SK-N-SH treated with all-trans-retinoic acid at 6 μM for 48 hours (cell line): ENCODE measurements at regions not wholly inside any gene's neighbourhood (a gene's known extent, or its start where the extent isn't known, plus 50 kb on each side); places are given as distances from the start of the nearest gene placed in this dataset.

Experiments used
- ATAC-seq: fragments of 200-7000 bp; cut with Tn5 transposase; 3 replicates; pipeline ENCODE4 v1.9.1; 2020; ENCODE audit warnings: mild to moderate bottlenecking, moderate library complexity
- ARNTL ChIP-seq: fragments of 450-650 bp; formaldehyde crosslinking; IDR thresholded peaks from 2 replicates; pipeline ENCODE4 v1.5.0; 2020; ENCODE audit warnings: low read depth, mild to moderate bottlenecking, moderate library complexity, borderline replicate concordance
- BACH2 ChIP-seq: fragments of 250-450 bp; sonication (Bioruptor Pico); IDR thresholded peaks from 2 replicates; pipeline ENCODE4 v1.9.0; 2021; ENCODE audit warnings: mild to moderate bottlenecking, borderline replicate concordance
- CSDC2 ChIP-seq: fragments of 250-450 bp; sonication (Bioruptor Pico); IDR thresholded peaks from 2 replicates; pipeline ENCODE4 v1.5.0; 2020; ENCODE audit warnings: mild to moderate bottlenecking, moderate library complexity
- ESRRG ChIP-seq: fragments of 250-450 bp; sonication (Bioruptor Pico); IDR thresholded peaks from 2 replicates; pipeline ENCODE4 v1.6.1; 2021; ENCODE audit warnings: mild to moderate bottlenecking
- GLIS3 ChIP-seq: fragments of 250-450 bp; sonication (Bioruptor Pico); IDR thresholded peaks from 2 replicates; pipeline ENCODE4 v1.5.0; 2020; ENCODE audit warnings: mild to moderate bottlenecking, moderate library complexity
- ISL1 ChIP-seq: fragments of 250-450 bp; sonication (Bioruptor Pico); IDR thresholded peaks from 2 replicates; pipeline ENCODE4 v2.1.2; 2022; ENCODE audit warnings: mild to moderate bottlenecking, moderate library complexity
- OSR1 ChIP-seq: fragments of 250-450 bp; sonication (Bioruptor Pico); IDR thresholded peaks from 2 replicates; pipeline ENCODE4 v1.8.0; 2022; ENCODE audit warnings: moderate library complexity, mild to moderate bottlenecking, inconsistent platforms
- RARB ChIP-seq: fragments of 250-450 bp; sonication (Bioruptor Pico); IDR thresholded peaks from 2 replicates; pipeline ENCODE4 v1.8.0; 2021; ENCODE audit warnings: mild to moderate bottlenecking, moderate library complexity
- TCF4 ChIP-seq: fragments of 250-450 bp; sonication (Bioruptor Pico); IDR thresholded peaks from 2 replicates; pipeline ENCODE4 v1.8.0; 2021; ENCODE audit warnings: mild to moderate bottlenecking, moderate library complexity, borderline replicate concordance
- ZFP3 ChIP-seq: fragments of 250-450 bp; sonication (Bioruptor Pico); IDR thresholded peaks from 2 replicates; pipeline ENCODE4 v1.5.0; 2020; ENCODE audit warnings: mild to moderate bottlenecking, moderate library complexity
- ZNF565 ChIP-seq: fragments of 450-650 bp; formaldehyde crosslinking; conservative IDR thresholded peaks from 2 replicates; pipeline ENCODE4 v1.5.0; 2020; ENCODE audit warnings: low read depth, mild to moderate bottlenecking, moderate library complexity
- ZNF70 ChIP-seq: fragments of 450-650 bp; formaldehyde crosslinking; IDR thresholded peaks from 2 replicates; pipeline ENCODE4 v1.5.0; 2020; ENCODE audit warnings: mild to moderate bottlenecking, moderate library complexity
- ZNF8 ChIP-seq: fragments of 450-650 bp; formaldehyde crosslinking; IDR thresholded peaks from 2 replicates; pipeline ENCODE4 v1.5.0; 2020; ENCODE audit warnings: mild to moderate bottlenecking, moderate library complexity
- TF ChIP-seq, protein P1 (sequence below): fragments of 250-450 bp; sonication (Bioruptor Pico); IDR thresholded peaks from 2 replicates; pipeline ENCODE4 v1.8.0; 2020; ENCODE audit warnings: mild to moderate bottlenecking, moderate library complexity, borderline replicate concordance
- TF ChIP-seq, protein P2 (sequence below): fragments of 250-450 bp; sonication (Bioruptor Pico); IDR thresholded peaks from 2 replicates; pipeline ENCODE4 v1.8.0; 2021; ENCODE audit warnings: low read depth, mild to moderate bottlenecking, moderate library complexity, borderline replicate concordance
- TF ChIP-seq, protein P3 (sequence below): fragments of 250-450 bp; sonication (Bioruptor Pico); IDR thresholded peaks from 2 replicates; pipeline ENCODE4 v1.5.0; 2020; ENCODE audit warnings: mild to moderate bottlenecking, moderate library complexity
- TF ChIP-seq, protein P4 (sequence below): fragments of 250-450 bp; sonication (Bioruptor Pico); IDR thresholded peaks from 2 replicates; pipeline ENCODE4 v1.5.1; 2021; ENCODE audit warnings: mild to moderate bottlenecking, moderate library complexity

DNA sequence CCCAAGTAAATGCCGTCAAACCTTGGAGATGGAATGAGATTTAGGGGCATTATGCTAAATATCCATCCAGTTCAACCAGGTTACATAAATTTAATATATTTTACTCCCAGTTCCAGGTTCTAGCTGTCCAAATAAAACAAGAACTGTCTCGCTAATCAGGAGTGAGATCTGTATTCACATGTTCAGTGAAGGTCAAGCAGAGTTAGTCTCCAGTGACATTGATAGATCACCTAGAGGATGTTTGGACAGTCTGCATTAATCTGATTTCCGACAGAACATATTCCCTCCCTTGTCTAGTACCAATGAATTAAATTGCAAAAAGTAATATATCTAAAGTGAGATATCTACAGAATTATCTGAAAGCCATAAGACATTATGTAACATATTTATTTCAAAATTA, 979.4 kb upstream of the CNTNAP5 start:
- no peak for ATAC-seq
- no peak for TF ChIP-seq BACH2
- TF ChIP-seq, protein P1, sequence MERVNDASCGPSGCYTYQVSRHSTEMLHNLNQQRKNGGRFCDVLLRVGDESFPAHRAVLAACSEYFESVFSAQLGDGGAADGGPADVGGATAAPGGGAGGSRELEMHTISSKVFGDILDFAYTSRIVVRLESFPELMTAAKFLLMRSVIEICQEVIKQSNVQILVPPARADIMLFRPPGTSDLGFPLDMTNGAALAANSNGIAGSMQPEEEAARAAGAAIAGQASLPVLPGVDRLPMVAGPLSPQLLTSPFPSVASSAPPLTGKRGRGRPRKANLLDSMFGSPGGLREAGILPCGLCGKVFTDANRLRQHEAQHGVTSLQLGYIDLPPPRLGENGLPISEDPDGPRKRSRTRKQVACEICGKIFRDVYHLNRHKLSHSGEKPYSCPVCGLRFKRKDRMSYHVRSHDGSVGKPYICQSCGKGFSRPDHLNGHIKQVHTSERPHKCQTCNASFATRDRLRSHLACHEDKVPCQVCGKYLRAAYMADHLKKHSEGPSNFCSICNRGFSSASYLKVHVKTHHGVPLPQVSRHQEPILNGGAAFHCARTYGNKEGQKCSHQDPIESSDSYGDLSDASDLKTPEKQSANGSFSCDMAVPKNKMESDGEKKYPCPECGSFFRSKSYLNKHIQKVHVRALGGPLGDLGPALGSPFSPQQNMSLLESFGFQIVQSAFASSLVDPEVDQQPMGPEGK (CRISPR knock-in tag), result no peak
- TF ChIP-seq, protein P2, sequence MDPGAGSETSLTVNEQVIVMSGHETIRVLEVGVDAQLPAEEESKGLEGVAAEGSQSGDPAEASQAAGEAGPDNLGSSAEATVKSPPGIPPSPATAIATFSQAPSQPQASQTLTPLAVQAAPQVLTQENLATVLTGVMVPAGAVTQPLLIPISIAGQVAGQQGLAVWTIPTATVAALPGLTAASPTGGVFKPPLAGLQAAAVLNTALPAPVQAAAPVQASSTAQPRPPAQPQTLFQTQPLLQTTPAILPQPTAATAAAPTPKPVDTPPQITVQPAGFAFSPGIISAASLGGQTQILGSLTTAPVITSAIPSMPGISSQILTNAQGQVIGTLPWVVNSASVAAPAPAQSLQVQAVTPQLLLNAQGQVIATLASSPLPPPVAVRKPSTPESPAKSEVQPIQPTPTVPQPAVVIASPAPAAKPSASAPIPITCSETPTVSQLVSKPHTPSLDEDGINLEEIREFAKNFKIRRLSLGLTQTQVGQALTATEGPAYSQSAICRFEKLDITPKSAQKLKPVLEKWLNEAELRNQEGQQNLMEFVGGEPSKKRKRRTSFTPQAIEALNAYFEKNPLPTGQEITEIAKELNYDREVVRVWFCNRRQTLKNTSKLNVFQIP (CRISPR knock-in tag), result no peak
- TF ChIP-seq CSDC2 (CRISPR knock-in tag), result no peak

DNA sequence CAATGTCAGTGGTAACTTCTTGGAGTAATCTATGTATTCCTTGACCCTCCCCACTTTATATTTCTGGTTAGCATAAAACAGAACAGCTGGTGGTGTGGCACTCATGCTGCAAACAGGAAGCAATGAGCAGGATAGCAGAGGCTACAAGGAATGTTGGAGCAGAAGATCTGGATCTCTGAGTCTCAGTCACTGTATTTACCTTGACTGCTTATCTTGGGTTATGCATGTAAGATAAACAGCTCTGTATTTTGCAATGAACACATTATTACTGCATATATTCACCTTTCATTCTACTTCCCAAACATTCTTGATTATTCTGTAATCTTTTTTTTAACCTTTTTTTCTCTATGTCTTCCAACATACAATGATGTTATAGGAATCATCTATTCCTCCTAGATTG, 977.9 kb upstream of the CNTNAP5 start:
- ATAC-seq, result no peak
- TF ChIP-seq ZNF565 (CRISPR knock-in tag) (no peak), OSR1 (CRISPR knock-in tag) (no peak), ZNF8 (CRISPR knock-in tag) (no peak)

DNA sequence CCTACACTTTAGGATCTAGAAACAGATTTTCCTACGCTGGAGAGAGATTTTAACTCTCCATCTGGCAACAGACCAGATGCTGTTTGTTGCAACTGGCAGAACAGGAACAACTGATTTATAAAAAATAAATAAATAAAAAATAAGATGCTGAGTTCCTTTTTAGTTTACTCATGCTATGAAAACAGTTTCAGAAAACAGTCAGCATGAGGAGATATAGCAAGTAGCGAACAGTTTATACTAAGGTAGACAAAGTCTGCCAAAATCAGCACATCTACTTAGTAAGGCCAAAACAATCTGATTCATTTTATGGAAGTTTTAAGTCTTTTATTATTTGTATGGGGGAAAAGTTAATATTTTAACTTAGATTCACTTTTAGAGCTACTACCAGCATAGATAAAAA, 974.0 kb upstream of the CNTNAP5 start:
- TF ChIP-seq ZNF8 (CRISPR knock-in tag), result no peak
- TF ChIP-seq RARB (CRISPR knock-in tag), result no peak
- TF ChIP-seq ZFP3, result no peak
- TF ChIP-seq, protein P1 (CRISPR knock-in tag), result no peak
- no peak for TF ChIP-seq TCF4 (CRISPR knock-in tag)
- TF ChIP-seq GLIS3 (CRISPR knock-in tag), result no peak
- TF ChIP-seq ZNF70 (CRISPR knock-in tag), result no peak
- no peak for TF ChIP-seq ISL1 (CRISPR knock-in tag)
- no peak for TF ChIP-seq ARNTL (CRISPR knock-in tag)
- ATAC-seq, result no peak

DNA sequence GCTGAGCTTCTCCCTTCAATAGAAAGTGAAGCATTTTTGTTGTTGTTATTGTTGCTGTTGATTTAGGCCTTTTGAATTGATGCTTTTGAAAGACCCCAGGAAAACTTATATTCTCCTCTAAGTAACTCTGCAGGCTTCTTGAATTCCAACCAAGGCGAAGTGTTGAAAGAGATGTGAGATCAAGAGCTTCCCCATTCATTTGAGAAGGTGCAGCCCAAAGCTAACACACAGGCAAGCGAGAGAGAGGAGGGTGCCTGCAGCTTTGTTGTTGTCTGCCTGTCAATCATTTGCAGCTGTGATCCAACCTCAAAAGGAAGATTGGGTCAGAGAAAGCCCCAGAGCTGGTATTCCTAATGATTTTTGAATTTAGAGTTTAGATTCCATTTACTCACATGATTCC, 963.6 kb upstream of the CNTNAP5 start:
- no peak for ATAC-seq

DNA sequence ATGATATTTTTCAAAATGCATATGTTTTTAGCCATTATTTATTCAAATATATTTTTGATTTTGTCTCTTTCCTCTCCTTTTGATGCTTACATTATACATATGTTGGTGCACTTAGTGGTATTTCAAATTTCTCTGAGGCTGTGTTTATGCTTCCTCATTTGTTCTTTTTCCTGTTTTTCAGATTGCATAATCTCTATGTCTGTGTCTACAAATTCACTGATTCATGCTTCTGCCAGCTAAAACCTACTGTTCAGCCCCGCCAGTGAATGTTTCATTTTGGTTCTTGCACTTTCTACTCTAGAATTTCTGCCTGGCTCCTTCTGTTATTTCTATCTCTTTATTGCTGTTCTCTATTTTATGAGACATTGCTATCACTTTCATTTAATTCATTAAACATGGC, 951.7 kb upstream of the CNTNAP5 start:
- TF ChIP-seq, protein P3, sequence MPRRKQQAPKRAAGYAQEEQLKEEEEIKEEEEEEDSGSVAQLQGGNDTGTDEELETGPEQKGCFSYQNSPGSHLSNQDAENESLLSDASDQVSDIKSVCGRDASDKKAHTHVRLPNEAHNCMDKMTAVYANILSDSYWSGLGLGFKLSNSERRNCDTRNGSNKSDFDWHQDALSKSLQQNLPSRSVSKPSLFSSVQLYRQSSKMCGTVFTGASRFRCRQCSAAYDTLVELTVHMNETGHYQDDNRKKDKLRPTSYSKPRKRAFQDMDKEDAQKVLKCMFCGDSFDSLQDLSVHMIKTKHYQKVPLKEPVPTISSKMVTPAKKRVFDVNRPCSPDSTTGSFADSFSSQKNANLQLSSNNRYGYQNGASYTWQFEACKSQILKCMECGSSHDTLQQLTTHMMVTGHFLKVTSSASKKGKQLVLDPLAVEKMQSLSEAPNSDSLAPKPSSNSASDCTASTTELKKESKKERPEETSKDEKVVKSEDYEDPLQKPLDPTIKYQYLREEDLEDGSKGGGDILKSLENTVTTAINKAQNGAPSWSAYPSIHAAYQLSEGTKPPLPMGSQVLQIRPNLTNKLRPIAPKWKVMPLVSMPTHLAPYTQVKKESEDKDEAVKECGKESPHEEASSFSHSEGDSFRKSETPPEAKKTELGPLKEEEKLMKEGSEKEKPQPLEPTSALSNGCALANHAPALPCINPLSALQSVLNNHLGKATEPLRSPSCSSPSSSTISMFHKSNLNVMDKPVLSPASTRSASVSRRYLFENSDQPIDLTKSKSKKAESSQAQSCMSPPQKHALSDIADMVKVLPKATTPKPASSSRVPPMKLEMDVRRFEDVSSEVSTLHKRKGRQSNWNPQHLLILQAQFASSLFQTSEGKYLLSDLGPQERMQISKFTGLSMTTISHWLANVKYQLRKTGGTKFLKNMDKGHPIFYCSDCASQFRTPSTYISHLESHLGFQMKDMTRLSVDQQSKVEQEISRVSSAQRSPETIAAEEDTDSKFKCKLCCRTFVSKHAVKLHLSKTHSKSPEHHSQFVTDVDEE, result no peak
- TF ChIP-seq, protein P4, sequence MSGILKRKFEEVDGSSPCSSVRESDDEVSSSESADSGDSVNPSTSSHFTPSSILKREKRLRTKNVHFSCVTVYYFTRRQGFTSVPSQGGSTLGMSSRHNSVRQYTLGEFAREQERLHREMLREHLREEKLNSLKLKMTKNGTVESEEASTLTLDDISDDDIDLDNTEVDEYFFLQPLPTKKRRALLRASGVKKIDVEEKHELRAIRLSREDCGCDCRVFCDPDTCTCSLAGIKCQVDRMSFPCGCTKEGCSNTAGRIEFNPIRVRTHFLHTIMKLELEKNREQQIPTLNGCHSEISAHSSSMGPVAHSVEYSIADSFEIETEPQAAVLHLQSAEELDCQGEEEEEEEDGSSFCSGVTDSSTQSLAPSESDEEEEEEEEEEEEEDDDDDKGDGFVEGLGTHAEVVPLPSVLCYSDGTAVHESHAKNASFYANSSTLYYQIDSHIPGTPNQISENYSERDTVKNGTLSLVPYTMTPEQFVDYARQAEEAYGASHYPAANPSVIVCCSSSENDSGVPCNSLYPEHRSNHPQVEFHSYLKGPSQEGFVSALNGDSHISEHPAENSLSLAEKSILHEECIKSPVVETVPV, result no peak
- no peak for ATAC-seq

More for the DNA sequence above, 963.6 kb upstream of the CNTNAP5 start:
- no peak for TF ChIP-seq GLIS3 (CRISPR knock-in tag)
- no peak for TF ChIP-seq ESRRG (CRISPR knock-in tag)
